ENCODE measurements at regions not wholly inside any gene's neighbourhood (a gene's known extent, or its start where the extent isn't known, plus 50 kb on each side); places are given as distances from the start of the nearest gene placed in this dataset.

GRCh38 chr22:48711669-48712068, 1116.0 kb downstream of the BRD1 start:
- Histone ChIP-seq H3K27me3 (ENCODE audit: control insufficient read depth, low read length) (no peaks in the 10 kb centered on the region), H3K9me2 (replicated peaks; ENCODE audit: control insufficient read depth, low read length) (no peaks in the 10 kb centered on the region), H3K9me3 (ENCODE audit: control insufficient read depth, insufficient read depth, low read length) (no peaks in the 10 kb centered on the region), H3F3A (ENCODE audit: control insufficient read depth, insufficient read depth) (no peaks in the 10 kb centered on the region), H3K4me2 (ENCODE audit: low read length) (no peak overlapping the region), H3K27ac (ENCODE audit: low read depth, low read length) (no peak overlapping the region), H3K36me3 (ENCODE audit: control insufficient read depth, low read length) (no peaks in the 10 kb centered on the region), H3K4me3 (ENCODE audit: low read length) (no peak overlapping the region), H3K79me2 (ENCODE audit: control insufficient read depth, low read length) (no peaks in the 10 kb centered on the region), H3K4me1 (ENCODE audit: control insufficient read depth, low read length) (no peaks in the 10 kb centered on the region), H4K20me1 (ENCODE audit: control insufficient read depth, insufficient read depth, low read depth, low read length) (no peaks in the 10 kb centered on the region)
- TF ChIP-seq EZH2phosphoT487 (IDR thresholded peaks at IDR 0.05; ENCODE audit: borderline replicate concordance, low read length): no peak
- TF ChIP-seq, protein P1, sequence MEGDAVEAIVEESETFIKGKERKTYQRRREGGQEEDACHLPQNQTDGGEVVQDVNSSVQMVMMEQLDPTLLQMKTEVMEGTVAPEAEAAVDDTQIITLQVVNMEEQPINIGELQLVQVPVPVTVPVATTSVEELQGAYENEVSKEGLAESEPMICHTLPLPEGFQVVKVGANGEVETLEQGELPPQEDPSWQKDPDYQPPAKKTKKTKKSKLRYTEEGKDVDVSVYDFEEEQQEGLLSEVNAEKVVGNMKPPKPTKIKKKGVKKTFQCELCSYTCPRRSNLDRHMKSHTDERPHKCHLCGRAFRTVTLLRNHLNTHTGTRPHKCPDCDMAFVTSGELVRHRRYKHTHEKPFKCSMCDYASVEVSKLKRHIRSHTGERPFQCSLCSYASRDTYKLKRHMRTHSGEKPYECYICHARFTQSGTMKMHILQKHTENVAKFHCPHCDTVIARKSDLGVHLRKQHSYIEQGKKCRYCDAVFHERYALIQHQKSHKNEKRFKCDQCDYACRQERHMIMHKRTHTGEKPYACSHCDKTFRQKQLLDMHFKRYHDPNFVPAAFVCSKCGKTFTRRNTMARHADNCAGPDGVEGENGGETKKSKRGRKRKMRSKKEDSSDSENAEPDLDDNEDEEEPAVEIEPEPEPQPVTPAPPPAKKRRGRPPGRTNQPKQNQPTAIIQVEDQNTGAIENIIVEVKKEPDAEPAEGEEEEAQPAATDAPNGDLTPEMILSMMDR (IDR thresholded peaks at IDR 0.05; ENCODE audit: low read depth, low read length, poor library complexity, severe bottlenecking): no peak

DNA sequence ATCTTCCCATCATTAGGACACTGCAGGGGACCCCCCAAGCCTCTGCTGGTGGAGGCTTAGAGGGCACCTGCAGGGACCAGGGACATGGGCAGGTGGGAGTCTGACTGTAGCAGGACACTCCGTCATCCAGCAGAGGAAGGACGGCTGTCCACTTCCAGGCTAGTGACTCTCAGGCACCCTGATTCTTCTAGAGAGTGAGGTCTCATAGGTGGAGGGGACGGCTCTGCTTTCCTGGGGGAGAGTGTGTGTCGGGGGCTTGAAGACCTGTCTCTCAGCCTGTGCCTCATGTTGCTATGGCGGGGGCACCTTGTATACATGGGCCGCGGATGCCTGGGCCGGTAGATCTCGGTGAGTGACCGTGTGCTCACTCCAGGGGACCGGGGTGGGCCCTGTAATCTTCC, 1116.6 kb downstream of the BRD1 start:
- H4K20me1 ChIP-seq (ENCODE audit: control insufficient read depth, insufficient read depth, low read depth, low read length): no peaks in the 10 kb centered on the region
- no peak overlapping the region for H3K27ac ChIP-seq (ENCODE audit: low read depth, low read length)
- no peaks in the 10 kb centered on the region for H3F3A ChIP-seq (ENCODE audit: control insufficient read depth, insufficient read depth)
- no peaks in the 10 kb centered on the region for H3K79me2 ChIP-seq (ENCODE audit: control insufficient read depth, low read length)
- TF ChIP-seq, protein P1 (IDR thresholded peaks at IDR 0.05; ENCODE audit: low read depth, low read length, poor library complexity, severe bottlenecking): no peak
- no peak for TF ChIP-seq EZH2phosphoT487 (IDR thresholded peaks at IDR 0.05; ENCODE audit: borderline replicate concordance, low read length)
- no peak overlapping the region for H3K4me3 ChIP-seq (ENCODE audit: low read length)
- no peaks in the 10 kb centered on the region for H3K36me3 ChIP-seq (ENCODE audit: control insufficient read depth, low read length)
- no peaks in the 10 kb centered on the region for H3K9me2 ChIP-seq (replicated peaks; ENCODE audit: control insufficient read depth, low read length)
- no peak overlapping the region for H3K4me2 ChIP-seq (ENCODE audit: low read length)
- no peaks in the 10 kb centered on the region for H3K4me1 ChIP-seq (ENCODE audit: control insufficient read depth, low read length)
- H3K27me3 ChIP-seq (ENCODE audit: control insufficient read depth, low read length): no peaks in the 10 kb centered on the region
- no peaks in the 10 kb centered on the region for H3K9me3 ChIP-seq (ENCODE audit: control insufficient read depth, insufficient read depth, low read length)

- Histone ChIP-seq H3K36me3 (ENCODE audit: control insufficient read depth, low read length) (no peaks in the 10 kb centered on the region), H3F3A (ENCODE audit: control insufficient read depth, insufficient read depth) (no peaks in the 10 kb centered on the region), H3K9me2 (replicated peaks; ENCODE audit: control insufficient read depth, low read length) (no peaks in the 10 kb centered on the region), H3K4me2 (ENCODE audit: low read length) (no peak overlapping the region), H3K27me3 (ENCODE audit: control insufficient read depth, low read length) (no peaks in the 10 kb centered on the region), H3K9me3 (ENCODE audit: control insufficient read depth, insufficient read depth, low read length) (no peaks in the 10 kb centered on the region), H4K20me1 (ENCODE audit: control insufficient read depth, insufficient read depth, low read depth, low read length) (no peaks in the 10 kb centered on the region), H3K4me1 (ENCODE audit: control insufficient read depth, low read length) (no peaks in the 10 kb centered on the region), H3K27ac (ENCODE audit: low read depth, low read length) (no peak overlapping the region), H3K4me3 (ENCODE audit: low read length) (no peak overlapping the region), H3K79me2 (ENCODE audit: control insufficient read depth, low read length) (no peaks in the 10 kb centered on the region)
- TF ChIP-seq EZH2phosphoT487 (IDR thresholded peaks at IDR 0.05; ENCODE audit: borderline replicate concordance, low read length): no peak
- TF ChIP-seq, protein P1 (IDR thresholded peaks at IDR 0.05; ENCODE audit: low read depth, low read length, poor library complexity, severe bottlenecking): no peak
Observed at GRCh38 chr22:48710410-48710809, 1117.3 kb downstream of the BRD1 start.

DNA sequence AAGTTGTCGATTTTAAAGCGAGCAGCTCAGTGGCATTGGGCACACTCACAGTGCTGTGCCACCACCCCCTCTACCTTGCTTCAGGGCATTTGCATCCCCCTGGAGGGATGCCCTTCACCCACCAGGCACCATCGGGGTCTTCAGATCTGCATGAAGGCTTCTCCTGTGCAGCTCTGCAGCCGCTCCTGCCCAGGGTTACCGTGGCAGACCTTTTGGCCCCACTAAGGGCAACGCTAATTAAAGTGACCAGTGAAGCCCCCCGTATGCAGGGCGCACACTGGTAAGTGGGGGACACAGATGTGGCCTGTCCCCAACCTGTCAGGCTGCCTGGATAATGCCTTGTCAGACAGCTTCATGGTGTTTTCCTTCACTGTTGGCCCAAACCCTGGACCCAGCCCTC, 1117.7 kb downstream of the BRD1 start:
- Histone ChIP-seq H3K4me3 (ENCODE audit: low read length) (no peak overlapping the region), H3K9me2 (replicated peaks; ENCODE audit: control insufficient read depth, low read length) (no peaks in the 10 kb centered on the region), H3K27ac (ENCODE audit: low read depth, low read length) (no peak overlapping the region), H3K9me3 (ENCODE audit: control insufficient read depth, insufficient read depth, low read length) (no peaks in the 10 kb centered on the region), H3K27me3 (ENCODE audit: control insufficient read depth, low read length) (no peaks in the 10 kb centered on the region), H4K20me1 (ENCODE audit: control insufficient read depth, insufficient read depth, low read depth, low read length) (no peaks in the 10 kb centered on the region), H3K4me2 (ENCODE audit: low read length) (no peak overlapping the region), H3K79me2 (ENCODE audit: control insufficient read depth, low read length) (no peaks in the 10 kb centered on the region), H3K4me1 (ENCODE audit: control insufficient read depth, low read length) (no peaks in the 10 kb centered on the region), H3F3A (ENCODE audit: control insufficient read depth, insufficient read depth) (no peaks in the 10 kb centered on the region), H3K36me3 (ENCODE audit: control insufficient read depth, low read length) (no peaks in the 10 kb centered on the region)
- no peak for TF ChIP-seq EZH2phosphoT487 (IDR thresholded peaks at IDR 0.05; ENCODE audit: borderline replicate concordance, low read length)
- TF ChIP-seq, protein P1 (IDR thresholded peaks at IDR 0.05; ENCODE audit: low read depth, low read length, poor library complexity, severe bottlenecking): no peak
